SU-DHL-6 (cell line): ENCODE measurements at regions not wholly inside any gene's neighbourhood (a gene's known extent, or its start where the extent isn't known, plus 50 kb on each side); places are given as distances from the start of the nearest gene placed in this dataset.

ENCODE experiments used
- EZH2phosphoT487 ChIP-seq: fragments of 200-600 bp; sonication (generic), shearing (Covaris generic); conservative IDR thresholded peaks from 2 replicates; pipeline ENCODE4 v1.6.1; 2018; ENCODE audit warnings: mild to moderate bottlenecking, antibody characterized with exemption, low read length, moderate library complexity, mixed read lengths
- TF ChIP-seq, protein P1 (sequence below): fragments of 200-600 bp; sonication (generic); IDR thresholded peaks from one replicate; pipeline ENCODE4 v1.5.1; 2017; ENCODE audit warnings: antibody characterized with exemption, mild to moderate bottlenecking, low read length, moderate library complexity; ENCODE audit not compliant: insufficient read depth, poor library complexity, severe bottlenecking

DNA sequence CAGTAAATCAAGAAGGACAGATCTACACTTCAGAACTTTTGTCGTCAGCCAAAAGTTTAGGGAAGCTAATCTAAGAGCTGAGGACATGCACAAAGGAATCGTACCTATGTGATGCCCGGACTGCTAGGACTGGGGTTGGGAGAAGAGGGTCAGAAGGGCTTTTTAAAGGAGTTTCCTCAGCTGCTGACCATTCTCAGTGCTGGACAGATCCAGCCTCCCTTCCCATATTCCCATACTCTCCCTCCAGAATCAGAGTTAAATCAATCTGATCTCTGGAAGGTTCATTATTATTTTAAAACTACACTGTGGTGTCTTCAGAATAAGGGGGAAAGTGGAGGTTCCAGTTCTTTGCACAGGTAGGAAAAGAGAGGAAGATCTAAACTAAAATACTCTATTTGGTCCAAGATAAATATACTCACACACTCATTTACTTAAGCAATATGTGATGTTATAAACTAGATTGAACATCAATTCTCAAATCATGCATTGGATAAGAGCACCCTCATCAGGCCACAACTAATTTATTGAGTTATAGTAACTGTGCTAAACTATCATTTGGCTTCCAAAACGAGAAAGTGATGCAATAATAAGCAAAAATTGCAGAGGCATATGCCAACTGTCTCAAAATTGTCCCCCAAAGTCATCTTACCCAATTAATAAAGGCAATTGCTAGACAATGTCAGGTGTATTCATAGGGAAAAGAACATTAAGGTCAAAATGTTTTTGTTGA is 124.7 kb downstream of the HNRNPD start:
- TF ChIP-seq, protein P1, sequence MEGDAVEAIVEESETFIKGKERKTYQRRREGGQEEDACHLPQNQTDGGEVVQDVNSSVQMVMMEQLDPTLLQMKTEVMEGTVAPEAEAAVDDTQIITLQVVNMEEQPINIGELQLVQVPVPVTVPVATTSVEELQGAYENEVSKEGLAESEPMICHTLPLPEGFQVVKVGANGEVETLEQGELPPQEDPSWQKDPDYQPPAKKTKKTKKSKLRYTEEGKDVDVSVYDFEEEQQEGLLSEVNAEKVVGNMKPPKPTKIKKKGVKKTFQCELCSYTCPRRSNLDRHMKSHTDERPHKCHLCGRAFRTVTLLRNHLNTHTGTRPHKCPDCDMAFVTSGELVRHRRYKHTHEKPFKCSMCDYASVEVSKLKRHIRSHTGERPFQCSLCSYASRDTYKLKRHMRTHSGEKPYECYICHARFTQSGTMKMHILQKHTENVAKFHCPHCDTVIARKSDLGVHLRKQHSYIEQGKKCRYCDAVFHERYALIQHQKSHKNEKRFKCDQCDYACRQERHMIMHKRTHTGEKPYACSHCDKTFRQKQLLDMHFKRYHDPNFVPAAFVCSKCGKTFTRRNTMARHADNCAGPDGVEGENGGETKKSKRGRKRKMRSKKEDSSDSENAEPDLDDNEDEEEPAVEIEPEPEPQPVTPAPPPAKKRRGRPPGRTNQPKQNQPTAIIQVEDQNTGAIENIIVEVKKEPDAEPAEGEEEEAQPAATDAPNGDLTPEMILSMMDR = no peak
- no peak for TF ChIP-seq EZH2phosphoT487
